ENCODE measurements at regions not wholly inside any gene's neighbourhood (a gene's known extent, or its start where the extent isn't known, plus 50 kb on each side); places are given as distances from the start of the nearest gene placed in this dataset.

GRCh38 chr5:68484307-68485068, 268.9 kb downstream of the PIK3R1 start:
- TF ChIP-seq POLR2AphosphoS5 (IDR thresholded peaks at IDR 0.05) (no peak), CTCF (IDR thresholded peaks at IDR 0.05) (no peak)

Data from transverse colon (tissue), 4 donors.